HepG2 (cell line): ENCODE measurements at regions not wholly inside any gene's neighbourhood (a gene's known extent, or its start where the extent isn't known, plus 50 kb on each side); places are given as distances from the start of the nearest gene placed in this dataset.

Experiments used
- ATAC-seq: fragments of 200-7000 bp; cut with Tn5 transposase; 3 replicates; pipeline ENCODE4 v1.9.1; 2020; ENCODE audit warnings: mild to moderate bottlenecking, moderate library complexity
- BruUV-seq: library from RNA; stranded (reverse); fragments of 400-500 nt; replicated peaks from 2 replicates; lab custom pipeline; 2021; lab: Mats Ljungman, UMichigan
- CTCF ChIA-PET: fragments of 300-600 bp; formaldehyde crosslinking; extraction: SDS; loops from one replicate; lab custom pipeline; 2021; ENCODE audit warnings: low total read pairs, inconsistent platforms, low intra/inter-chr PET ratio; lab: Yijun Ruan, JAX
- POLR2A ChIA-PET: fragments of 350-600 bp; sonication (Branson Sonifier 250); formaldehyde crosslinking; loops from one replicate; lab custom pipeline; 2020; ENCODE audit warnings: antibody characterized with exemption, inconsistent platforms; lab: Yijun Ruan, JAX
- DNase-seq: peaks from one replicate; pipeline ENCODE4 v3.0.0-alpha.2; 2015; ENCODE audit warnings: low spot score
- FAIRE-seq: peaks from 3 replicates; lab custom pipeline; 2011; peaks lifted over from hg19 to GRCh38; lab: Jason Lieb, UNC
- H2AFZ ChIP-seq: one replicate; pipeline ENCODE4 v1.6.1; 2011; ENCODE audit warnings: low read length, inconsistent platforms
- H3K27ac ChIP-seq: fragments of 300-600 bp; 3 replicates; pipeline ENCODE4 v1.8.0; 2011; ENCODE audit warnings: mixed run types, mild to moderate bottlenecking, mixed read lengths, low read length, inconsistent platforms; ENCODE audit not compliant: insufficient read depth; ENCODE audit errors: extremely low read length
- H3K27me3 ChIP-seq, 2 experiments: fragments of 200-600 bp in 1 of 2; 2 replicates in 1 of 2; 3 replicates in 1 of 2; pipeline versions ENCODE4 v1.6.0 to v1.8.0; 2011; ENCODE audit warnings: low read length in 2 of 2, mild to moderate bottlenecking in 2 of 2, moderate library complexity in 2 of 2, inconsistent platforms in 1 of 2; ENCODE audit not compliant: insufficient read depth in 2 of 2, control insufficient read depth in 1 of 2
- H3K36me3 ChIP-seq, 2 experiments: fragments of 200-600 bp in 1 of 2; replicated peaks in 1 of 2; 2 replicates in 1 of 2; 3 replicates in 1 of 2; pipeline versions ENCODE4 v1.5.1 to v1.8.0; 2011; ENCODE audit warnings: low read length in 2 of 2, inconsistent platforms in 1 of 2; ENCODE audit not compliant: insufficient read depth in 2 of 2, control insufficient read depth in 1 of 2
- H3K4me1 ChIP-seq: 2 replicates; pipeline ENCODE4 v1.5.1; 2012; ENCODE audit warnings: low read length, inconsistent platforms; ENCODE audit not compliant: insufficient read depth
- H3K4me2 ChIP-seq: 2 replicates; pipeline ENCODE4 v1.6.0; 2011; ENCODE audit warnings: low read depth, low read length, inconsistent platforms
- H3K4me3 ChIP-seq, 3 experiments: fragments of 200-600 bp in 1 of 3; sonication (generic), shearing (Covaris generic) in 1 of 3; replicated peaks in 1 of 3; 2 replicates each; pipeline ENCODE4 v1.5.1; 2011 to 2016; ENCODE audit warnings: low read length in 3 of 3, inconsistent platforms in 2 of 3, low read depth in 2 of 3, mild to moderate bottlenecking in 2 of 3, control low read depth in 1 of 3, mixed read lengths in 1 of 3; ENCODE audit not compliant: insufficient read depth in 1 of 3
- H3K79me2 ChIP-seq: one replicate; pipeline ENCODE4 v1.6.1; 2011; ENCODE audit warnings: low read length, inconsistent platforms; ENCODE audit not compliant: insufficient read depth
- H3K9ac ChIP-seq: 2 replicates; pipeline ENCODE4 v1.6.0; 2011; ENCODE audit warnings: mild to moderate bottlenecking, low read depth, low read length, inconsistent platforms; ENCODE audit not compliant: insufficient read depth
- H3K9me3 ChIP-seq: 2 replicates; pipeline ENCODE4 v1.5.1; 2012; ENCODE audit warnings: mild to moderate bottlenecking, low read length
- H4K20me1 ChIP-seq: 2 replicates; pipeline ENCODE4 v1.6.0; 2011; ENCODE audit warnings: inconsistent platforms, mild to moderate bottlenecking, low read length, moderate library complexity; ENCODE audit not compliant: insufficient read depth
- AGO1 ChIP-seq: fragments of 200-400 bp; formaldehyde crosslinking; IDR thresholded peaks from 2 replicates; pipeline ENCODE4 v1.6.1; 2017; ENCODE audit warnings: mild to moderate bottlenecking, low read depth, low read length, moderate library complexity; ENCODE audit not compliant: poor library complexity, severe bottlenecking
- AKAP8 ChIP-seq: sonication (generic); formaldehyde crosslinking; IDR thresholded peaks from 2 replicates; pipeline ENCODE4 v1.5.1; 2020; ENCODE audit warnings: mild to moderate bottlenecking, missing genetic modification reagents
- ARHGAP35 ChIP-seq: sonication (generic); formaldehyde crosslinking; IDR thresholded peaks from 2 replicates; pipeline ENCODE4 v1.9.0; 2022; ENCODE audit warnings: mild to moderate bottlenecking, inconsistent platforms, moderate library complexity, missing genetic modification reagents, borderline replicate concordance
- BCL3 ChIP-seq: sonication (generic); formaldehyde crosslinking; IDR thresholded peaks from 2 replicates; pipeline ENCODE4 v1.5.1; 2020; ENCODE audit warnings: mild to moderate bottlenecking, missing genetic modification reagents, moderate library complexity
- DPF2 ChIP-seq: sonication (generic); formaldehyde crosslinking; IDR thresholded peaks from 2 replicates; pipeline ENCODE4 v1.4.0; 2020; ENCODE audit warnings: mild to moderate bottlenecking, low read depth, missing genetic modification reagents, borderline replicate concordance
- NFIC ChIP-seq: IDR thresholded peaks from 2 replicates; pipeline ENCODE4 v1.6.1; 2012; ENCODE audit warnings: mild to moderate bottlenecking, low read length, inconsistent platforms
- PCBP2 ChIP-seq: fragments of 200-400 bp; formaldehyde crosslinking; optimal IDR thresholded peaks from 2 replicates; pipeline ENCODE3; 2018; ENCODE audit warnings: low read length, low read depth; ENCODE audit not compliant: poor library complexity, severe bottlenecking
- RAD21 ChIP-seq: fragments of 450-650 bp; formaldehyde crosslinking; IDR thresholded peaks from 2 replicates; pipeline ENCODE4 v1.5.0; 2020; ENCODE audit warnings: mild to moderate bottlenecking
- WIZ ChIP-seq: sonication (generic); formaldehyde crosslinking; IDR thresholded peaks from 2 replicates; pipeline ENCODE4 v1.5.1; 2020; ENCODE audit warnings: mild to moderate bottlenecking, missing genetic modification reagents
- ZNF121 ChIP-seq: sonication (generic); formaldehyde crosslinking; IDR thresholded peaks from 2 replicates; pipeline ENCODE4 v1.5.0; 2020; ENCODE audit warnings: mild to moderate bottlenecking, missing genetic modification reagents
- ZNF337 ChIP-seq: sonication (generic); formaldehyde crosslinking; IDR thresholded peaks from 2 replicates; pipeline ENCODE4 v1.5.1; 2020; ENCODE audit warnings: missing genetic modification reagents, low read depth, mild to moderate bottlenecking, borderline replicate concordance
- ZNF567 ChIP-seq: sonication (generic); formaldehyde crosslinking; IDR thresholded peaks from 2 replicates; pipeline ENCODE4 v1.8.1; 2023; ENCODE audit warnings: mild to moderate bottlenecking, missing genetic modification reagents, borderline replicate concordance
- WGBS: methylation state at CpG from one replicate; pipeline ENCODE4 v1.1.6; 2017; ENCODE audit warnings: low lambda C conversion rate; 5-methylcytosine and 5-hydroxymethylcytosine counted together
- in situ Hi-C: cut with HindIII; loops from 2 replicates; pipeline ENCODE4 v1.10.0; 2017; ENCODE audit warnings: low pct_unique_long_range_greater_than_20kb; ENCODE audit not compliant: extremely low pct_ligation_motif_present
- intact Hi-C: fragments of 100-400 bp; cut with micrococcal nuclease; formaldehyde crosslinking; loops from one replicate; pipeline ENCODE4 v1.10.0; 2022; ENCODE audit not compliant: unreplicated experiment

GRCh38 chr10:125289461-125289860 lies 129.1 kb upstream of the CTBP2 start:
- peaks cover 0 to 4% of the 10 kb centered on the region in 2 experiments; a peak in 2 of 5 replicates for H3K27me3 ChIP-seq
- no peak for ATAC-seq
- no peak overlapping the region for H3K9ac ChIP-seq
- TF ChIP-seq BCL3 = no peak
- no peak for TF ChIP-seq ZNF567
- no peak for TF ChIP-seq ZNF121 (CRISPR knock-in tag)
- no peak for TF ChIP-seq NFIC
- no peak for TF ChIP-seq DPF2
- TF ChIP-seq ZNF337 (CRISPR knock-in tag) = no peak
- no peak for TF ChIP-seq WIZ
- TF ChIP-seq AKAP8 (CRISPR knock-in tag) = no peak
- TF ChIP-seq ARHGAP35 (CRISPR knock-in tag) = no peak
- TF ChIP-seq AGO1 = no peak
- TF ChIP-seq PCBP2 = no peak
- TF ChIP-seq RAD21 (CRISPR knock-in tag) = no peak
- DNase-seq = no peak
- H2AFZ ChIP-seq = no peak overlapping the region
- H3K27ac ChIP-seq = no peak overlapping the region
- H3K4me3 ChIP-seq = no peak overlapping the region
- 0% methylated on average over 1 of the region's 1 CpG for WGBS
- H3K4me1 ChIP-seq = no peaks in the 10 kb centered on the region
- no peaks in the 10 kb centered on the region for H4K20me1 ChIP-seq
- CTCF ChIA-PET = no interaction called here
- no peaks in the 10 kb centered on the region for H3K79me2 ChIP-seq
- no peaks in the 10 kb centered on the region for H3K36me3 ChIP-seq
- POLR2A ChIA-PET = no interaction called here
- in situ Hi-C loops = no loop called here
- H3K4me2 ChIP-seq = no peak overlapping the region
- FAIRE-seq = no peak
- intact Hi-C loops = no loop called here
- no peaks in the 10 kb centered on the region for H3K9me3 ChIP-seq
- no TSS peak for BruUV-seq
